ENCODE measurements at regions not wholly inside any gene's neighbourhood (a gene's known extent, or its start where the extent isn't known, plus 50 kb on each side); places are given as distances from the start of the nearest gene placed in this dataset.

- TF ChIP-seq ZMIZ1 (IDR thresholded peaks at IDR 0.05; ENCODE audit: low read depth in 2 of 2, low read length in 2 of 2) (no peak), HDGF (IDR thresholded peaks at IDR 0.05) (no peak)
Observed at GRCh38 chr15:91627473-91628278, 225.8 kb upstream of the SLCO3A1 start (continued).

GRCh38 chr15:91630090-91630489 lies 223.4 kb upstream of the SLCO3A1 start:
- H3K27me3 ChIP-seq (ENCODE audit: control insufficient read depth in 2 of 2, insufficient read depth in 2 of 2, low read length in 2 of 2) = peaks cover 0 to 21% of the 10 kb centered on the region in 2 experiments; a peak in 2 of 5 replicates
- H3K4me2 ChIP-seq (ENCODE audit: insufficient read depth, low read length) = no peak overlapping the region
- H3K36me3 ChIP-seq (ENCODE audit: control insufficient read depth, insufficient read depth, low read length) = no peaks in the 10 kb centered on the region
- ATAC-seq (no peak), DNase-seq (ENCODE audit: extremely low read depth in 1 of 4, low spot score in 3 of 4) (no peak), FAIRE-seq (no peak)
- H3K79me2 ChIP-seq (ENCODE audit: control insufficient read depth, insufficient read depth, low read length) = no peaks in the 10 kb centered on the region
- ChIA-PET POLR2A (no interaction called here), CTCF (ENCODE audit: low intra/inter-chr PET ratio) (no interaction called here)
- no peaks in the 10 kb centered on the region for H3K9me1 ChIP-seq (ENCODE audit: control insufficient read depth, insufficient read depth, low read length)
- no TSS peak for BruUV-seq (replicated peaks)
- H3K27ac ChIP-seq (ENCODE audit: extremely low read depth, low read depth, low read length) = no peak overlapping the region
- H3K4me3 ChIP-seq = no peak overlapping the region
- H2AFZ ChIP-seq (ENCODE audit: low read depth, low read length) = no peak overlapping the region
- H3K9me3 ChIP-seq (replicated peaks; ENCODE audit: control insufficient read depth, insufficient read depth, low read depth, low read length) = no peaks in the 10 kb centered on the region
- 0% methylated on average over 6 of the region's 6 CpGs for WGBS (ENCODE audit: insufficient coverage, low coverage, missing lambda C conversion rate)
- in situ Hi-C loops (cut with MboI) = no loop called here
- intact Hi-C loops (cut with micrococcal nuclease) = no loop called here
- H3K4me1 ChIP-seq (replicated peaks in 1 of 2; ENCODE audit: control insufficient read depth in 2 of 2, insufficient read depth in 2 of 2, low read length in 2 of 2) = no peaks in the 10 kb centered on the region; a peak in 1 of 5 replicates
- no peaks in the 10 kb centered on the region for H4K20me1 ChIP-seq (replicated peaks; ENCODE audit: control insufficient read depth, insufficient read depth, low read length)
- no peak overlapping the region for H3K9ac ChIP-seq (ENCODE audit: insufficient read depth in 1 of 2, low read depth in 2 of 2, low read length in 2 of 2)
- no peak for TF ChIP-seq POLR2B (IDR thresholded peaks at IDR 0.05; ENCODE audit: low read depth, partially characterized antibody)
- TF ChIP-seq KAT2B (IDR thresholded peaks at IDR 0.05; ENCODE audit: low read depth, low read length) = no peak
- no peak for TF ChIP-seq POLR2H (tag; IDR thresholded peaks at IDR 0.05; ENCODE audit: low read depth)
- TF ChIP-seq ZBTB26 (CRISPR knock-in tag; IDR thresholded peaks at IDR 0.05) = no peak
- no peak for TF ChIP-seq MITF (IDR thresholded peaks at IDR 0.05)
- TF ChIP-seq ZNF740 (CRISPR knock-in tag; IDR thresholded peaks at IDR 0.05) = no peak
- no peak for TF ChIP-seq ZNF740 (tag; IDR thresholded peaks at IDR 0.05)
- no peak for TF ChIP-seq ARID2 (IDR thresholded peaks at IDR 0.05)
- TF ChIP-seq SMARCE1 (IDR thresholded peaks at IDR 0.05) = no peak
- TF ChIP-seq PYGO2 (tag; IDR thresholded peaks at IDR 0.05) = no peak
- TF ChIP-seq SMARCC2 (IDR thresholded peaks at IDR 0.05; ENCODE audit: low read depth) = no peak
